CD14-positive monocyte (primary cell): ENCODE measurements at regions not wholly inside any gene's neighbourhood (a gene's known extent, or its start where the extent isn't known, plus 50 kb on each side); places are given as distances from the start of the nearest gene placed in this dataset.

ENCODE experiments used
- DNase-seq, 3 donors: peaks; one replicate each; pipeline ENCODE4 v3.0.0-alpha.2; 2011 to 2022
- H2AFZ ChIP-seq: 2 replicates; pipeline ENCODE4 v1.6.0; 2012; ENCODE audit warnings: mild to moderate bottlenecking, low read depth, low read length, inconsistent platforms; ENCODE audit not compliant: insufficient read depth, poor library complexity, severe bottlenecking
- H3K27ac ChIP-seq, 2 donors: 1 replicate in 1 of 2; 2 replicates in 1 of 2; pipeline ENCODE4 v1.5.1; 2012 to 2013; ENCODE audit warnings: low read length in 2 of 2, control low read depth in 1 of 2, inconsistent platforms in 1 of 2, low read depth in 1 of 2, mild to moderate bottlenecking in 1 of 2
- H3K27me3 ChIP-seq, 2 donors: one replicate each; pipeline versions ENCODE4 v1.6.0 to v1.6.1; 2011 to 2013; ENCODE audit warnings: low read length in 2 of 2; ENCODE audit not compliant: control insufficient read depth in 2 of 2, insufficient read depth in 2 of 2
- H3K36me3 ChIP-seq, 2 donors: replicated peaks in 1 of 2; 1 replicate in 1 of 2; 2 replicates in 1 of 2; pipeline versions ENCODE4 v1.5.1 to v1.6.1; 2012 to 2013; ENCODE audit warnings: low read length in 2 of 2, control low read depth in 1 of 2, inconsistent platforms in 1 of 2, mild to moderate bottlenecking in 1 of 2; ENCODE audit not compliant: insufficient read depth in 2 of 2, control insufficient read depth in 1 of 2
- H3K4me1 ChIP-seq, 2 donors: 1 replicate in 1 of 2; 2 replicates in 1 of 2; pipeline versions ENCODE4 v1.5.1 to v1.6.1; 2012 to 2013; ENCODE audit warnings: low read length in 2 of 2, control low read depth in 1 of 2, inconsistent platforms in 1 of 2, mild to moderate bottlenecking in 1 of 2, moderate library complexity in 1 of 2; ENCODE audit not compliant: insufficient read depth in 2 of 2, control insufficient read depth in 1 of 2
- H3K4me2 ChIP-seq: replicated peaks from 2 replicates; pipeline ENCODE3; 2012; ENCODE audit warnings: low read length, moderate library complexity, mild to moderate bottlenecking; ENCODE audit not compliant: poor library complexity, severe bottlenecking; ENCODE audit errors: extremely low read depth
- H3K4me3 ChIP-seq, 3 experiments: fragments of 200-600 bp in 1 of 3; sonication (generic) in 1 of 3; replicated peaks in 1 of 3; 1 replicate in 2 of 3; 2 replicates in 1 of 3; pipeline ENCODE4 v1.5.1; 2011 to 2013; ENCODE audit warnings: low read length in 3 of 3, mild to moderate bottlenecking in 3 of 3, control low read depth in 2 of 3, low read depth in 2 of 3, inconsistent platforms in 1 of 3, moderate library complexity in 1 of 3
- H3K79me2 ChIP-seq: 2 replicates; pipeline ENCODE4 v1.6.0; 2012; ENCODE audit warnings: mild to moderate bottlenecking, control low read depth, inconsistent platforms, low read length, moderate library complexity; ENCODE audit not compliant: insufficient read depth
- H3K9ac ChIP-seq: 2 replicates; pipeline ENCODE4 v1.6.0; 2017; ENCODE audit warnings: low read length, mild to moderate bottlenecking; ENCODE audit not compliant: insufficient read depth, poor library complexity, severe bottlenecking
- H3K9me3 ChIP-seq, 2 donors: replicated peaks in 1 of 2; 1 replicate in 1 of 2; 2 replicates in 1 of 2; pipeline versions ENCODE4 v1.5.1 to v1.6.1; 2012 to 2013; ENCODE audit warnings: low read length in 2 of 2, control low read depth in 1 of 2; ENCODE audit not compliant: control insufficient read depth in 1 of 2, insufficient read depth in 1 of 2
- H4K20me1 ChIP-seq: 2 replicates; pipeline ENCODE4 v1.6.0; 2012; ENCODE audit warnings: mild to moderate bottlenecking, low read length, control low read depth, moderate library complexity; ENCODE audit not compliant: insufficient read depth
- H3K27ac Mint-ChIP-seq, 7 donors: one replicate each; pipeline ENCODE4 v1.8.0; 2020; ENCODE audit warnings: mild to moderate bottlenecking in 7 of 7, mixed read lengths in 7 of 7, moderate library complexity in 6 of 7, inconsistent platforms in 2 of 7
- H3K27me3 Mint-ChIP-seq, 3 donors: one replicate each; pipeline ENCODE4 v1.8.0; 2021 to 2022; ENCODE audit warnings: low read depth in 3 of 3, mild to moderate bottlenecking in 3 of 3, mixed read lengths in 3 of 3, moderate library complexity in 3 of 3, inconsistent platforms in 1 of 3
- H3K36me3 Mint-ChIP-seq, 2 donors: one replicate each; pipeline ENCODE4 v1.8.0; 2020; ENCODE audit warnings: mixed read lengths in 2 of 2, inconsistent platforms in 1 of 2, mild to moderate bottlenecking in 1 of 2
- H3K4me1 Mint-ChIP-seq: one replicate; pipeline ENCODE4 v1.8.0; 2020; ENCODE audit warnings: mild to moderate bottlenecking, mixed read lengths
- H3K4me3 Mint-ChIP-seq, 2 donors: one replicate each; pipeline ENCODE4 v1.8.0; 2020; ENCODE audit warnings: mild to moderate bottlenecking in 2 of 2, mixed read lengths in 2 of 2, moderate library complexity in 1 of 2
- H3K9me3 Mint-ChIP-seq, 7 donors: one replicate each; pipeline ENCODE4 v1.8.0; 2020 to 2022; ENCODE audit warnings: mixed read lengths in 7 of 7, mild to moderate bottlenecking in 6 of 7, moderate library complexity in 6 of 7, inconsistent platforms in 2 of 7
- CTCF ChIP-seq: fragments of 200-600 bp; IDR thresholded peaks from one replicate; pipeline ENCODE4 v1.8.0; 2022; ENCODE audit warnings: antibody characterized with exemption, mild to moderate bottlenecking
- WGBS: methylation state at CpG from one replicate; pipeline ENCODE4 v1.1.5; 2013; ENCODE audit warnings: missing lambda C conversion rate; ENCODE audit not compliant: insufficient coverage; 5-methylcytosine and 5-hydroxymethylcytosine counted together
- intact Hi-C, 2 donors: fragments of 100-400 bp; cut with micrococcal nuclease; formaldehyde crosslinking; loops; one replicate each; pipeline versions ENCODE4 v1.15.0 to v1.15.1; 2023

- peak overlapping the region; percentile 62 for H2AFZ ChIP-seq
- H3K4me1 ChIP-seq = peaks cover 33 to 37% of the 10 kb centered on the region in 2 donors
- Mint-ChIP-seq H3K4me1 (peaks cover 29% of the 10 kb centered on the region), H3K4me3 (no peak overlapping the region), H3K27me3 (peaks cover 0 to 2% (median 2%) of the 10 kb centered on the region in 3 donors), H3K9me3 (peaks cover 0 to 2% (median 0%) of the 10 kb centered on the region in 7 donors), H3K27ac (peak overlapping the region; percentile 16 to 87 (median 70)), H3K36me3 (no peaks in the 10 kb centered on the region)
- intact Hi-C loops = loop anchor here in 1 of 2 donors (10.0 kb wide), 1 partner anchor 170 kb away; no protein-coding TSS in a partner anchor
- DNase-seq = no peak
- no peaks in the 10 kb centered on the region for H3K9me3 ChIP-seq
- peak overlapping the region; percentile 48 to 74 for H3K27ac ChIP-seq
- H3K4me3 ChIP-seq = peak overlapping the region in 1 of 3 experiments; percentile 5
- H3K36me3 ChIP-seq = no peaks in the 10 kb centered on the region
- no peaks in the 10 kb centered on the region for H3K79me2 ChIP-seq
- H3K27me3 ChIP-seq = no peaks in the 10 kb centered on the region
- peak overlapping the region; percentile 23 for H3K4me2 ChIP-seq
- no peaks in the 10 kb centered on the region for H4K20me1 ChIP-seq
- no peak overlapping the region for H3K9ac ChIP-seq
- no peak for TF ChIP-seq CTCF
- WGBS = 100% methylated on average over 1 of the region's 3 CpGs
Measured at GRCh38 chr6:113464536-113464935, 392.6 kb upstream of the MARCKS start.

GRCh38 chr6:113464960-113465359 lies 392.2 kb upstream of the MARCKS start:
- peaks cover 0 to 4% (median 2%) of the 10 kb centered on the region in 3 donors for H3K27me3 Mint-ChIP-seq

More at GRCh38 chr6:113464960-113465359, 392.2 kb upstream of the MARCKS start:
- no peak for TF ChIP-seq CTCF
- Mint-ChIP-seq H3K9me3 (peaks cover 0 to 2% (median 0%) of the 10 kb centered on the region in 7 donors), H3K4me1 (peaks cover 29% of the 10 kb centered on the region), H3K4me3 (peak overlapping the region in 1 of 2 donors; percentile 46), H3K36me3 (no peaks in the 10 kb centered on the region), H3K27ac (peak overlapping the region; percentile 18 to 88 (median 78))
- H3K27ac ChIP-seq = peak overlapping the region; percentile 48 to 74
- no CpG with 5 or more reads among the region's 3 CpGs for WGBS
- H3K79me2 ChIP-seq = no peaks in the 10 kb centered on the region
- intact Hi-C loops = loop anchor here in 1 of 2 donors (10.0 kb wide), 1 partner anchor 170 kb away; no protein-coding TSS in a partner anchor
- peaks cover 33 to 37% of the 10 kb centered on the region in 2 donors for H3K4me1 ChIP-seq
- no peak overlapping the region for H3K9ac ChIP-seq
- H3K4me3 ChIP-seq = peak overlapping the region in 1 of 3 experiments; percentile 5
- H2AFZ ChIP-seq = peak overlapping the region; percentile 62
- no peaks in the 10 kb centered on the region for H3K27me3 ChIP-seq
- no peaks in the 10 kb centered on the region for H3K36me3 ChIP-seq
- no peaks in the 10 kb centered on the region for H3K9me3 ChIP-seq
- peak overlapping the region; percentile 23 for H3K4me2 ChIP-seq
- peak; percentile 81 to 93 (median 88) for DNase-seq
- H4K20me1 ChIP-seq = no peaks in the 10 kb centered on the region
